Pancreas (tissue), 10 donors: ENCODE measurements at regions not wholly inside any gene's neighbourhood (a gene's known extent, or its start where the extent isn't known, plus 50 kb on each side); places are given as distances from the start of the nearest gene placed in this dataset.

Source experiments
- ATAC-seq, 4 donors: fragments of 200-7000 bp; cut with Tn5 transposase; one replicate each; pipeline versions ENCODE4 v1.8.0 to v1.9.1; 2020; ENCODE audit warnings: mild to moderate bottlenecking in 4 of 4, moderate library complexity in 4 of 4
- DNase-seq, 6 donors: peaks; one replicate each; pipeline ENCODE4 v3.0.0-alpha.2; 2020
- FAIRE-seq: peaks from 2 replicates; lab custom pipeline; 2012; peaks lifted over from hg19 to GRCh38; lab: Jason Lieb, UNC
- H3K27ac ChIP-seq, 4 donors: fragments of 200-600 bp; sonication (generic); 1 replicate in 3 of 4; 2 replicates in 1 of 4; pipeline versions ENCODE4 v1.5.0 to v1.8.0; 2020
- H3K27me3 ChIP-seq, 4 donors: fragments of 200-600 bp; one replicate each; pipeline ENCODE4 v1.8.0; 2021
- H3K36me3 ChIP-seq, 3 donors: fragments of 200-600 bp; sonication (generic) in 1 of 3; one replicate each; pipeline versions ENCODE4 v1.5.0 to v1.8.0; 2020 to 2021
- H3K4me1 ChIP-seq, 3 donors: fragments of 200-600 bp; one replicate each; pipeline ENCODE4 v1.8.0; 2021
- H3K4me3 ChIP-seq, 4 donors: fragments of 200-600 bp; sonication (generic) in 2 of 4; one replicate each; pipeline versions ENCODE4 v1.5.0 to v1.8.0; 2020 to 2021
- H3K9me3 ChIP-seq, 4 donors: fragments of 200-600 bp; one replicate each; pipeline ENCODE4 v1.8.0; 2021
- WGBS, 2 donors: extraction: QIAGEN DNeasy Blood & Tissue Kit; methylation state at CpG; one replicate each; pipeline ENCODE4 v1.1.7; 2013; 5-methylcytosine and 5-hydroxymethylcytosine counted together
- intact Hi-C, 3 donors: fragments of 100-400 bp; cut with DNase I; formaldehyde crosslinking; loops; one replicate each; pipeline versions ENCODE4 v1.11.1 to v1.14.2; 2022
- TF ChIP-seq, protein P1 (sequence below), 4 donors: fragments of 200-600 bp; sonication (generic) in 3 of 4; IDR thresholded peaks; one replicate each; pipeline versions ENCODE4 v1.5.0 to v1.8.0; 2021; ENCODE audit warnings: antibody characterized with exemption in 4 of 4
- donor health status: healthy with polysubstance abuse.
- donor health status: DM: no; HTN: no; CAD: no; lungs with moderate emphysema.
- donor health status: DM: no; HTN: no; CAD: no.
- donor health status: control.
- donor health status: control.
- donor health status: Bipolar disorder and iron deficiency.
- donor health status: DM: yes; HTN: yes; CAD: no.
- donor health status: DM: no; HTN: no; CAD: no.
- donor health status: DM: no; HTN: no; CAD: no.
- donor health status: DM: yes; HTN: yes; CAD: no.

DNA sequence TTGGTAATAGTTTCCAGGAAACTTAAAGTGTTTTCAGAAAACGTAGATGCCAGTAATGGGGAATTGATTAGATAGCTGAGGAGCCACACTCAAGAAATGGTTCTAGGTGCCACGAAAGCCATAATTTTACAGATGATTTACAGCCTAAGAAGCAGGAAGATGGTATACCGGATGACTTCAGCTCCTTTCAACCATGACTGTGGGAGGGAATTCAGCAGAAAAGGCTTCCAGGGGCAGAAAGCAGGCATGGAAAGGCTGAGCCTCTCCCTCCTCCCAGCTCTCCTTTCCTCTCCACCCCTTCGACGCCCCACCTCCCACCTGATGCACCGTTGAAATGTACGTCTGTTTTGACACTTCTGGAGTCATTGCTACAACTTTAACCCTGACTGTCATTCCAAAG, 68.6 kb upstream of the SMIM21 start:
- H3K4me3 ChIP-seq, result no peak overlapping the region
- intact Hi-C loops, result no loop called here
- no peak overlapping the region for H3K27ac ChIP-seq
- H3K9me3 ChIP-seq, result no peaks in the 10 kb centered on the region
- DNase-seq (no peak), ATAC-seq (no peak), FAIRE-seq (no peak)
- H3K27me3 ChIP-seq, result no peaks in the 10 kb centered on the region
- 56 to 71% methylated on average over 7 of the region's 7 CpGs for WGBS, 2 donors
- TF ChIP-seq, protein P1, sequence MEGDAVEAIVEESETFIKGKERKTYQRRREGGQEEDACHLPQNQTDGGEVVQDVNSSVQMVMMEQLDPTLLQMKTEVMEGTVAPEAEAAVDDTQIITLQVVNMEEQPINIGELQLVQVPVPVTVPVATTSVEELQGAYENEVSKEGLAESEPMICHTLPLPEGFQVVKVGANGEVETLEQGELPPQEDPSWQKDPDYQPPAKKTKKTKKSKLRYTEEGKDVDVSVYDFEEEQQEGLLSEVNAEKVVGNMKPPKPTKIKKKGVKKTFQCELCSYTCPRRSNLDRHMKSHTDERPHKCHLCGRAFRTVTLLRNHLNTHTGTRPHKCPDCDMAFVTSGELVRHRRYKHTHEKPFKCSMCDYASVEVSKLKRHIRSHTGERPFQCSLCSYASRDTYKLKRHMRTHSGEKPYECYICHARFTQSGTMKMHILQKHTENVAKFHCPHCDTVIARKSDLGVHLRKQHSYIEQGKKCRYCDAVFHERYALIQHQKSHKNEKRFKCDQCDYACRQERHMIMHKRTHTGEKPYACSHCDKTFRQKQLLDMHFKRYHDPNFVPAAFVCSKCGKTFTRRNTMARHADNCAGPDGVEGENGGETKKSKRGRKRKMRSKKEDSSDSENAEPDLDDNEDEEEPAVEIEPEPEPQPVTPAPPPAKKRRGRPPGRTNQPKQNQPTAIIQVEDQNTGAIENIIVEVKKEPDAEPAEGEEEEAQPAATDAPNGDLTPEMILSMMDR (IDR thresholded peaks at IDR 0.05), result no peak
- no peaks in the 10 kb centered on the region for H3K4me1 ChIP-seq
- no peaks in the 10 kb centered on the region for H3K36me3 ChIP-seq

DNA sequence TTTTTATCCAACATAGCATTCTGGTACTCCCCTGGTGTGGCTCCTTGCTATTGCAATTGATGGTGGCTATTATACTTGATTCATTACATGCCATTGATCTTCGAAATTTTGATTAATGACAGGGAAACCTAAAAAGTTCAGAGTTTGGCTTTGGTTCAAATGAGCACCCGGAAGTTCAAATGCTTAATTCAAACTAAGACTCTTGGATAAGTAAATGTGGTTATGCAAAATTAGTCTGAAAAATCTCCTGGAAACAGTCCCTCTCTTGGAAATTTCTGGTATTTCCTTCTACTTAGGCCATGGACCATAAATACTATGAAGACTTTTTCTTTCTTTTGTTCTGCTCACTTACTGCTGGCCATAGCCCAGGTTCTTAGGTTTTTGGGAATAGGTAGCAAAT, 65.3 kb upstream of the SMIM21 start:
- FAIRE-seq (no peak), DNase-seq (no peak), ATAC-seq (no peak)
- Histone ChIP-seq H3K4me1 (no peaks in the 10 kb centered on the region), H3K27ac (no peak overlapping the region), H3K27me3 (no peaks in the 10 kb centered on the region), H3K36me3 (no peaks in the 10 kb centered on the region), H3K9me3 (no peaks in the 10 kb centered on the region), H3K4me3 (no peak overlapping the region)
- intact Hi-C loops, result no loop called here
- TF ChIP-seq, protein P1 (IDR thresholded peaks at IDR 0.05), result no peak
- WGBS, 2 donors, result 32 to 48% methylated on average over 2 of the region's 2 CpGs

GRCh38 chr18:75491361-75491760, 63.9 kb upstream of the SMIM21 start:
- Histone ChIP-seq H3K4me1 (no peaks in the 10 kb centered on the region), H3K9me3 (no peaks in the 10 kb centered on the region), H3K4me3 (no peak overlapping the region), H3K36me3 (no peaks in the 10 kb centered on the region), H3K27me3 (peaks cover 0 to 8% (median 0%) of the 10 kb centered on the region in 4 donors), H3K27ac (no peak overlapping the region)
- TF ChIP-seq, protein P1 (IDR thresholded peaks at IDR 0.05), result no peak
- intact Hi-C loops, result no loop called here
- WGBS, 2 donors, result 64% methylated on average over 5 of the region's 5 CpGs
- no peak for FAIRE-seq
- no peak for DNase-seq
- ATAC-seq, result no peak

GRCh38 chr18:75489493-75490190, 62.1 kb upstream of the SMIM21 start:
- WGBS, 2 donors, result 74 to 75% methylated on average over 13 of the region's 13 CpGs
- Histone ChIP-seq H3K27me3 (peaks cover 0 to 8% (median 0%) of the 10 kb centered on the region in 4 donors), H3K9me3 (no peaks in the 10 kb centered on the region), H3K4me3 (no peak overlapping the region), H3K27ac (no peak overlapping the region), H3K4me1 (no peaks in the 10 kb centered on the region), H3K36me3 (no peaks in the 10 kb centered on the region)
- intact Hi-C loops, result no loop called here
- DNase-seq (no peak), ATAC-seq (peak in 2 of 4 donors; percentile 46 to 50), FAIRE-seq (no peak)
- TF ChIP-seq, protein P1 (IDR thresholded peaks at IDR 0.05), result no peak

- FAIRE-seq, result no peak
- intact Hi-C loops, result no loop called here
- H3K36me3 ChIP-seq, result no peaks in the 10 kb centered on the region
- no peaks in the 10 kb centered on the region for H3K9me3 ChIP-seq
- 66 to 76% methylated on average over 3 of the region's 3 CpGs for WGBS, 2 donors
- H3K4me3 ChIP-seq, result no peak overlapping the region
- TF ChIP-seq, protein P1 (IDR thresholded peaks at IDR 0.05), result no peak
- H3K4me1 ChIP-seq, result no peaks in the 10 kb centered on the region
- H3K27ac ChIP-seq, result no peak overlapping the region
- DNase-seq, result no peak
- ATAC-seq, result no peak
- H3K27me3 ChIP-seq, result peaks cover 0 to 8% (median 0%) of the 10 kb centered on the region in 4 donors
Measured at GRCh38 chr18:75483662-75484061, 56.2 kb upstream of the SMIM21 start.
